GM18499 (cell line): ENCODE measurements at regions not wholly inside any gene's neighbourhood (a gene's known extent, or its start where the extent isn't known, plus 50 kb on each side); places are given as distances from the start of the nearest gene placed in this dataset.
"Not testable (repeated sequence)": the region's sequence is repeated elsewhere in the genome, so short reads cannot be mapped to it uniquely, and the experiment has no call there.

Experiments used
- ATAC-seq: cut with Tn5 transposase; IDR thresholded peaks from one replicate; pipeline ENCODE4 v1.9.1; 2021; ENCODE audit warnings: moderate number of reproducible peaks; ENCODE audit not compliant: insufficient read depth, unreplicated experiment

GRCh38 chr13:50291611-50292010, 276.4 kb downstream of the KCNRG start:
- ATAC-seq, result no peak

DNA sequence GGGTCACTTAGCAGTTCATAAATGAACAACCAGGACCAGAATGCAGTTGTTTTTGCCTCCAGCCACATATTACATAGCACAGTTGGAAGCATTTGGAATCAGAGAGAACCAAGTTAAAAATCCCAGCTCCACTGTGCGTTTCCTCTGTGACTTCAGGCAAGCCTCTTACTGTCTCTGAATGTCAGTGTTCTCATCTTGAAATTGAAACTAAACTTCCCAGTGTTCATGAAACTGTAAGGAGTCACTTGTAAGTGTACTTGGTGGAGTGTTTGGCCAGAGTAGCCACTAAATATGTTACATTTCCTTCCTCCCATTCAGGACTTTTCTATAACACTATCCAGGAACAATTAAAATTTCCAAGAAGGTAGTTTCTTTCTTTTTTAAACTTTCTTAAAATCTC, 276.8 kb downstream of the KCNRG start:
- ATAC-seq, result no peak

DNA sequence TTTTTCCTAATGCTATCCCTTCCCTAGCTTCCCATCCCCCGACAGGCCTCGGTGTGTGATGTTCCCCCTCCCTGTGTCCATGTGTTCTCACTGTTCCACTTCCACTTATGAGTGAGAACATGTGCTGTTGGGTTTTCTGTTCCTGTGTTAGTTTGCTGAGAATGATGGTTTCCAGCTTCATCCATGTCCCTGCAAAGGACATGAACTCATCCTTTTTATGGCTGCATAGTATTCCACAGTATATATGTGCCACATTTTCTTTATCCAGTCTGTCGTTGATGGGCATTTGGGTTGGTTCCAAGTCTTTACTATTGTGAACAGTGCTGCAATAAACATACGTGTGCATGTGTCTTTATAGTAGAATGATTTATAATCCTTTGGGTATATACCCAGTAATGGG, 279.2 kb downstream of the KCNRG start:
- ATAC-seq, result not testable (repeated sequence)

- ATAC-seq, result no peak
Observed at GRCh38 chr13:50299546-50300249, 284.5 kb downstream of the KCNRG start.

DNA sequence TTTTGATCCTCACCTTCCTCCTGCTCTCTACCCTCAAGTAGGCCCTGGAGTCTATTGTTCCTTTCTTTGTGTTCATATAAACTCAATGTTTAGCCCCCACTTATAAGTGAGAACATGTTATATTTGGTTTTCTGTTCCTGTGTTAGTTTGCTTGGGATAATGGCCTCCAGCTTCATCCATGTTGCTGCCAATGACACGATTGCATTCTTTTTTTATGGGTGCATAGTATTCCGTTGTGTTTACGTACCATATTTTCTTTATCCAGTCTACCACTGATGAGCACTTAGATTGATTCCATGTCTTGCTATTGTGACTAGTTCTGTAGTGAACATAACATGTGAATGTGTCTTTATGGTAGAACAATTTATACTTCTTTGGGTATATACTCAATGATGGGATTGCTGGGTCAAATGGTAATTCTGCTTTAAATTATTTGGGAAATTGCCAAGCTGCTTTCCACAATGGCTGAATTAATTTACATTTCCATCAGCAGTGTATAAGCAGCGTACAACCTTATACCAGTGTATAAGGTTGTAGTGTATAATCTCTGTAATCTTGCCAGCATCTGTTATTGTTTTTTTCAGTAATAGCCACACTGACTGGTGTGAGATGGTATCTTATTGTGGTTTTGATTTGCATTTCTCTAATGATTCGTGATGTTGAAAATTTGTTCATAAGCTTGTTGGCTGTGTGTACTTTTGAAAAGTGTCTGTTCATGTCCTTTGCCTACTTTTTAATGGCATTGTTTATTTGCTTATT, 288.9 kb downstream of the KCNRG start:
- no peak for ATAC-seq

DNA sequence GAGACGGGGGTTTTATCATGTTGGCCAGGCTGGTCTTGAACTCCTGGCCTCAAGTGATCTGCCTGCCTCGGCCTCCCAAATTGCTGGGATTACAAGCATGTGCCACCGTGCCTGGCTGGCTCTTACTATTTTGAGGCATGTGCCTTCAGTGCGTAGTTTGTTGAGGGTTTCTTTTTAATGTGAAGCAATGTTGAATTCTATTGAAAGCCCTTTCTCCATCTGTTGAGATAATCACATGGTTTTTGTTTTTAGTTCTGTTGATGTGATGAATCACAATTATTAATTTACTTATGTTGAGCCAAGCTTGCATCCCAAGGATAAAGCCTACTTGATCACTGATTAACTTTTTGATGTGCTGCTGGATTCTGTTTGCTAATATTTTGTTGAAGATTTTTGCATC, 290.9 kb downstream of the KCNRG start:
- no peak for ATAC-seq

DNA sequence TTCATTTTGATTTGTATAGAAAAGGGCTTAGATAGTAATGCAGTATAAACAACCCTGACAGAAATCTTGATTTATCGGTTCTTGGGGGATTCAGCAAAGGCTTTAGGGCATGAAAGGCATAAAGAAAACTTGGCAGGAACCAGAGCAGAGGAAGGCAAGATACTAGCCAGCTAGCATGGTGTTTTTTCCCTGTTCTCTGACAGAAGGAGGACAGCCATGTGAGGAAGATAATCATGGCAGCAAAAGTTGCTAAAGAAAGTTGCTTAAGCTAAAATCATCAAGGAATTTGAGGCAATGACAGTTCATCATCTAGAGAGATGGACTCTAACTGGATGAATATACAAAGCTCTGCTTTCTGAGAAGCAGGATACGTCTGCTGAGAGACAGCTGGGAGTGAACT, 294.1 kb downstream of the KCNRG start:
- no peak for ATAC-seq

DNA sequence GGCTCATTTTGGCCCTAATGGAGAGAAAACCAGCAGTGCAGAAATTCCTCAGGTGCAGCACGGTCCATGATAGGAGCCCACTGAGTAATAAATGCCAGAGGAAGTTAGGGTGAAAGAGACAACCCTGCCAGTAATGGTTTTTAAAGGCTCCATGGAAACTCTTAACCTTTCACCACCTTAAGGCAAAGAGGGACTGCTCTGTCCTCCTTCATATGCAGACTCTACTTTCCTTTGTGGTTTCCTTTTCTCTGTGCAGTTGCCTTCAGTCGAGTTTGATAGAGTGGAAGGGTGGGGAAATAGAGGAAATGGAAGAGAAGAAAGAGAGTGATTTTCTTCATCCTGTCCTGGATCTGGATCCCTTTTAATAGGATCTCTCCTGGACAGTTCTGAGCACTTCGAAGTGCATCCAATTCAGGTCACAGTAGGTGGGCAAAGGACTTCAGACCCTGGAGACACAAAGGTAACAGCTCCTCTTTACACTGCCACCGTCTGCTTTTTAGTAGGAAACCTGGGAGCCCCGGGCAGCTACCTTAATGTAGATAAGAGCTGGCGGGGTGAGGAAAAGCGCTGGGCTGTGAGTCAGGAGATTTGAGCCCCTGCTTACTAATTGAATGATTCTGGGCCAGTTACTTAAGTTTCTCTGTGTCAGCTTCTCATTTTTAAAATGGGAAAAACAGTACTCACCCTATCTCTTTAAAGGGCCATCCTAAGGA, 294.8 kb downstream of the KCNRG start:
- ATAC-seq, result no peak

GRCh38 chr13:50310734-50311133, 295.5 kb downstream of the KCNRG start:
- no peak for ATAC-seq

GRCh38 chr13:50318887-50319286, 303.6 kb downstream of the KCNRG start:
- no peak for ATAC-seq

DNA sequence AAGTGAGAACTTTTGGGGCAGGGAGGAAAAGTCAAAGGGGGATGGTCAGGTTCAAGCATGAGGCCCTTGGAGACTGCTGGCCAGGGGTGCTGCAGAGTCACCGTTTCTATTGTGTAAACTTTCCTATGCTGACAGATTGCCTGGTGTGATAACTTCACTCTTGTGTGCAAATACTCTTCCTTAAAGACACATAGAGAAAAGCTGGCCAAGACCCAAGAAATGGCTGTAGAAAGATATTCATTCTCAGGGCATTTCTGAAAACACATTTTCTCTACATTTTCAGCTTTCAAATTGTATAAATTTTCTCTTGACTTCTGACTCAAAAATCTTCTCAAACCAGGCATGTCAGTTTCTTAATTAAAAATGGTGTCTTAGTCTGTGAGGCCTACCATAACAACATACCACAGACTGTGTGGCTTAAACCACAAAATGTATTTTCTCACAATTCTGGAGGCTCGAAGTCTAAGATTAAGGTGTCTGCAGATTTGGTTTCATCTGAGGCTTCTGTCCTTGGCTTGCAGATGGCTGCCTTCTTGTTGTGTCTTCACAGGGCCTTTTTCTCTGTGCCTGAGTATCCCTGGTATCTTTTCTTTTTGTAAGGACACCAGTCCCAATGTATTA, 304.5 kb downstream of the KCNRG start:
- ATAC-seq, result no peak

- no peak for ATAC-seq
Observed at GRCh38 chr13:50320271-50320862, 305.1 kb downstream of the KCNRG start.

DNA sequence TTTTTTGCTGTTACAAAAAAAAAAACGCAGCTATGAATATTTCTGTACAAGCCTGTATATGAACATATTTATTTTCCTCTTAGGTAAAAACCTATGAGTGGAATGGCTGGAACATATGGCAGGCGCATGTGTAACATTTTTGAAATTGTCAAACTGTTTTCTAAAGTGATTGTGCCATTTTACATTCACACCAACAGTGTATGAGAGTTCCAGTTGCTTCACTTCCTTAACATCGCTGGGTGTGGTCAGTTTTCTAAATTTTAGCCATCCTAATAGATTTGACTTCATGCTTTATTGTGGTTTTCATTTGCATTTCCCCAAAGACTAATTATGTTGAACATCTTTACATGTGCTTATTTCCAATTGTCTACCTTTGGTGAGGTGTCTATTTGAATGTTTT, 306.8 kb downstream of the KCNRG start:
- no peak for ATAC-seq

DNA sequence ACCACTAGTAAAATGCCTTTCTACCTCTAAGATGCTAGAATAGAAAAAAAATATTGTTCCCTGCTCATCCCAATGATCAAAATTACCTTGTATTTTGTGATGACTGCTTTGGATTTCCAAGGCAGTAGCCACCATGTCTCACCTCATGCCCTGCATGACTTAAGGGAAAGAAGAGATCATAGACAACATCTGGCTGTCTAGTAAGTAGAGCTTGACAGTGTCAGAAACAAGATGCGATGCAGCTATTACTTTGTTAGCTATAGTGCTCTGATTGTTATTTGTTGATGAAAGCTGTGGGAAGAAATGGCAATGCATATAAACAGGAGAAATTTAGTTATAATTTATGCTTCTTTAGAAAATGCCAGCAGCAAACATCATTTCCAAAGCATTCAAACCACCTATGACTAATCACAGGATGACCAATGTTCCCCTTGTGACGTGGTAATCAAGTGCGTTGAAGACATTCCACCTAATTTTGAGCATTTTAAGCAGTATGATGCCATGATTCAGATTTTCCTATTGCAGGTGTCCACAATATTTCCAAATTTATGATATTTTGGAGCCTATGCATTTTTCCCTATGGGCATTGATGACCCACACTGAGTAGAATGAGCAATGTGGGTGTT, 308.3 kb downstream of the KCNRG start:
- no peak for ATAC-seq

DNA sequence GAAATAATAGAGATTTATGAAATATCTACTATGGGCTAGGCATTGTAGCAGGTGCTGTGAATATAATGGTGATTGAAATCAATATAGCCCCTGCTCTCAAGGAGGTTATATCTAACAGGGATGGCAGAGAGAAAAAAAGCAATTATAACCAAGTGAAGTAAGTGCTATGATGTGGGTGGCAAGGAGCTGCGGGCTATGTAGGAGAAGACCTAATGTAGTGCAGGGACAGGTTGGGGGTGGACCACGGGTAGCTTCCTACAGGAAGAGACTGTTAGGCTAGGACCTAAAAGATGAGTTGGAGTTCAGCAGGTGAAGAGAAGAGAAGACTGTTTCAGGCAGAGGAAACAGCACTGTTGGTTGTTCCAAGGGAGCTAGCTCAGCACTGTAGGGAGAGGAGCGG, 311.0 kb downstream of the KCNRG start:
- ATAC-seq, result no peak

- ATAC-seq, result no peak
Observed at GRCh38 chr13:50326811-50327210, 311.6 kb downstream of the KCNRG start.

GRCh38 chr13:50334115-50334778, 319.0 kb downstream of the KCNRG start:
- ATAC-seq, result no peak

DNA sequence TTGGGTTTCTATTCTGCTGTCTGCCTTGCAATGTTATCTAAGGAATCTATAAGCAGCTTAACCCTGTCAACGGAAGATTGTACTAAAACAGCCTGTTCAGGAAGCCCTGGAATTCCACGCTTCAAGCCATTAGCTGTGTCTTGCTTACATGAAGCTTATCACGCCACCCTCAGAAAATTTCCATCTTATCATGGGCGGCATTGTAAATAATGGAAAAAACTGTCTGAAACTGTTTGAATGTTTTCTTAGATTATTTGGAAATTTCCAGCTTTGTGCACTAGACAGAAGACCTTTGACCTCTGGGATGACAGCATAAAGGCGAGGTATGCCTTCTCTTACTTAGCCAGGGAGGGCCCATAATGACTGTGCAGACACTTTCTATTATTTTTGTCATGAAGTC, 319.7 kb downstream of the KCNRG start:
- no peak for ATAC-seq

GRCh38 chr13:50339271-50339670, 324.0 kb downstream of the KCNRG start:
- no peak for ATAC-seq

DNA sequence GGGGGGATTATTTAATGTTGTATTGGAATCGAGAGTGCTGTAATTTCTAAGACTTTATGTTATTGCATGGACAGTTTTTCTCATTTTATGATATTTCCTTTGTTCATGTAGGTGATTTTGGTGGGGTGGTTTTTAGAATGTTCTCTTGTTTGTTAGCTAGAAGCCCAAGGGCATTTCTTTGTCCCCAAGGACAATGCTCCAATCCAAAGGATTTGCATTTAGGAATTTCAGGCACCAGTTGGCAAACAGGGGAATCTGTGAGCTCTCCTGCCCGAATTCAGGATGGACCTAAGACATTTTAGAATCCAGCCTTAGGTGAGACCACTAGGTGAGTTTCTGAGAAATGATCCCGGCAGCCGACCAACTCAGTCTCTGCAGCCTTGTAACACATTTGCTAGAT, 324.9 kb downstream of the KCNRG start:
- ATAC-seq, result no peak
